IMR-90 (cell line): ENCODE measurements at regions not wholly inside any gene's neighbourhood (a gene's known extent, or its start where the extent isn't known, plus 50 kb on each side); places are given as distances from the start of the nearest gene placed in this dataset.
"Not testable (repeated sequence)": the region's sequence is repeated elsewhere in the genome, so short reads cannot be mapped to it uniquely, and the experiment has no call there.

Experiments
- ATAC-seq: fragments of 200-7000 bp; cut with Tn5 transposase; 2 replicates; pipeline ENCODE4 v1.9.1; 2020; ENCODE audit warnings: low read depth, mild to moderate bottlenecking, moderate library complexity
- BruUV-seq: library from RNA; stranded (reverse); fragments of 400-500 nt; replicated peaks from 2 replicates; lab custom pipeline; 2021; lab: Mats Ljungman, UMichigan
- CTCF ChIA-PET: fragments of 300-600 bp; formaldehyde crosslinking; extraction: SDS; loops from one replicate; lab custom pipeline; 2021; ENCODE audit warnings: antibody characterized with exemption; lab: Yijun Ruan, JAX
- POLR2A ChIA-PET: fragments of 300-600 bp; sonication (Branson Sonifier 250); formaldehyde crosslinking; loops from one replicate; lab custom pipeline; 2022; ENCODE audit warnings: antibody characterized with exemption; ENCODE audit not compliant: unreplicated experiment; lab: Charles Lee
- DNase-seq: peaks from one replicate; pipeline ENCODE4 v3.0.0; 2013
- H2AFZ ChIP-seq: replicated peaks from 2 replicates; pipeline ENCODE3; 2013; ENCODE audit warnings: low read length, mild to moderate bottlenecking; ENCODE audit not compliant: poor library complexity
- H2AK5ac ChIP-seq: 2 replicates; pipeline ENCODE4 v1.6.1; 2013; ENCODE audit warnings: low read depth, low read length, inconsistent platforms
- H2AK9ac ChIP-seq: replicated peaks from 2 replicates; pipeline ENCODE3; 2013; ENCODE audit warnings: mild to moderate bottlenecking, low read depth, low read length, moderate library complexity; ENCODE audit not compliant: poor library complexity
- H2BK120ac ChIP-seq: 2 replicates; pipeline ENCODE4 v1.6.1; 2013; ENCODE audit warnings: low read depth, low read length, inconsistent platforms
- H2BK15ac ChIP-seq: 3 replicates; pipeline ENCODE4 v1.6.1; 2013; ENCODE audit warnings: low read depth, low read length, inconsistent platforms
- H2BK20ac ChIP-seq: 2 replicates; pipeline ENCODE4 v1.6.1; 2013; ENCODE audit warnings: low read depth, mild to moderate bottlenecking, inconsistent platforms, low read length, moderate library complexity
- H2BK5ac ChIP-seq: 2 replicates; pipeline ENCODE4 v1.6.1; 2013; ENCODE audit warnings: mild to moderate bottlenecking, low read depth, low read length, inconsistent platforms; ENCODE audit not compliant: poor library complexity, severe bottlenecking
- H3K14ac ChIP-seq: replicated peaks from 2 replicates; pipeline ENCODE4 v1.6.1; 2013; ENCODE audit warnings: low read depth, low read length, inconsistent platforms
- H3K18ac ChIP-seq: 2 replicates; pipeline ENCODE4 v1.6.1; 2013; ENCODE audit warnings: low read depth, low read length, control low read depth
- H3K23ac ChIP-seq: 2 replicates; pipeline ENCODE4 v1.6.1; 2013; ENCODE audit warnings: low read depth, low read length, inconsistent platforms
- H3K27ac ChIP-seq: 2 replicates; pipeline ENCODE4 v1.5.1; 2013; ENCODE audit warnings: mild to moderate bottlenecking, control low read depth, low read length; ENCODE audit not compliant: insufficient read depth
- H3K27me3 ChIP-seq: 2 replicates; pipeline ENCODE4 v1.6.1; 2013; ENCODE audit warnings: low read length; ENCODE audit not compliant: control insufficient read depth, insufficient read depth
- H3K36me3 ChIP-seq: 2 replicates; pipeline ENCODE4 v1.6.1; 2013; ENCODE audit warnings: low read length, mixed read lengths; ENCODE audit not compliant: control insufficient read depth, insufficient read depth
- H3K4ac ChIP-seq: 2 replicates; pipeline ENCODE4 v1.6.1; 2013; ENCODE audit warnings: low read depth, low read length, inconsistent platforms
- H3K4me1 ChIP-seq: 2 replicates; pipeline ENCODE4 v1.6.1; 2013; ENCODE audit warnings: low read length, mixed read lengths; ENCODE audit not compliant: control insufficient read depth, insufficient read depth
- H3K4me2 ChIP-seq: 2 replicates; pipeline ENCODE4 v1.6.1; 2013; ENCODE audit warnings: low read depth, mild to moderate bottlenecking, control low read depth, low read length, moderate library complexity
- H3K4me3 ChIP-seq: 2 replicates; pipeline ENCODE4 v1.5.1; 2013; ENCODE audit warnings: low read depth, mild to moderate bottlenecking, control low read depth, low read length, moderate library complexity; ENCODE audit not compliant: insufficient read depth
- H3K56ac ChIP-seq: 2 replicates; pipeline ENCODE4 v1.6.1; 2013; ENCODE audit warnings: low read length, inconsistent platforms; ENCODE audit not compliant: insufficient read depth; ENCODE audit errors: extremely low read depth
- H3K79me1 ChIP-seq, 2 experiments: 2 replicates each; pipeline ENCODE4 v1.6.1; 2013; ENCODE audit warnings: low read length in 2 of 2, inconsistent platforms in 1 of 2, low read depth in 1 of 2
- H3K9ac ChIP-seq: 2 replicates; pipeline ENCODE4 v1.6.1; 2013; ENCODE audit warnings: low read depth, low read length, control low read depth
- H3K9me1 ChIP-seq: 2 replicates; pipeline ENCODE4 v1.6.1; 2013; ENCODE audit warnings: low read length, inconsistent platforms; ENCODE audit not compliant: insufficient read depth
- H3K9me3 ChIP-seq: 2 replicates; pipeline ENCODE4 v1.6.1; 2013; ENCODE audit warnings: low read length; ENCODE audit not compliant: control insufficient read depth, insufficient read depth
- H4K20me1 ChIP-seq: 2 replicates; pipeline ENCODE4 v1.6.1; 2013; ENCODE audit warnings: low read length, inconsistent platforms; ENCODE audit not compliant: insufficient read depth
- H4K5ac ChIP-seq: 2 replicates; pipeline ENCODE4 v1.6.1; 2013; ENCODE audit warnings: mild to moderate bottlenecking, low read depth, low read length, control low read depth
- H4K8ac ChIP-seq, 2 experiments: 2 replicates each; pipeline ENCODE4 v1.6.1; 2013; ENCODE audit warnings: low read depth in 2 of 2, low read length in 2 of 2, control low read depth in 1 of 2, inconsistent platforms in 1 of 2
- H4K91ac ChIP-seq: 2 replicates; pipeline ENCODE4 v1.6.1; 2013; ENCODE audit warnings: low read depth, low read length, inconsistent platforms; ENCODE audit not compliant: insufficient read depth
- WGBS, 2 experiments: methylation state at CpG; one replicate each; pipeline versions ENCODE4 v1.1.5 to v1.1.7; 2013; ENCODE audit warnings: missing lambda C conversion rate in 2 of 2; ENCODE audit not compliant: insufficient read length in 1 of 2; ENCODE audit errors: extremely low coverage in 2 of 2; 5-methylcytosine and 5-hydroxymethylcytosine counted together
- dilution Hi-C: fragments of 300-500 bp; cut with HindIII; formaldehyde crosslinking; loops from one replicate; pipeline ENCODE4 v1.14.3; 2018; ENCODE audit warnings: low sequenced_read_pairs; ENCODE audit not compliant: unreplicated experiment
- in situ Hi-C: fragments of 300-500 bp; cut with MboI; formaldehyde crosslinking; loops from 3 replicates; pipeline ENCODE4 v1.14.3; 2019; ENCODE audit warnings: low sequenced_read_pairs, inconsistent platforms, mixed read lengths
- intact Hi-C: fragments of 100-400 bp; cut with micrococcal nuclease; formaldehyde crosslinking; loops from 2 replicates; pipeline ENCODE4 v1.10.0; 2022

GRCh38 chr22:16897365-16897764, 72.2 kb upstream of the XKR3 start:
- H2BK20ac ChIP-seq, H3K14ac ChIP-seq, H2BK15ac ChIP-seq, H3K56ac ChIP-seq, H3K9me1 ChIP-seq, H4K5ac ChIP-seq, H3K36me3 ChIP-seq, H3K4me3 ChIP-seq, H2AK5ac ChIP-seq, intact Hi-C loops, H3K4ac ChIP-seq, CTCF ChIA-PET, ATAC-seq, DNase-seq, H3K27me3 ChIP-seq, H2BK5ac ChIP-seq, H3K9me3 ChIP-seq, H4K91ac ChIP-seq, H3K79me1 ChIP-seq, H3K18ac ChIP-seq, H3K23ac ChIP-seq, H3K4me2 ChIP-seq, H3K4me1 ChIP-seq, H2AFZ ChIP-seq, dilution Hi-C loops, in situ Hi-C loops, H4K20me1 ChIP-seq, H4K8ac ChIP-seq, POLR2A ChIA-PET, BruUV-seq, H2BK120ac ChIP-seq, H3K27ac ChIP-seq, H3K9ac ChIP-seq, H2AK9ac ChIP-seq: not testable (repeated sequence)
- WGBS, 2 experiments: no CpG with 5 or more reads among the region's 2 CpGs
